ENCODE measurements at regions not wholly inside any gene's neighbourhood (a gene's known extent, or its start where the extent isn't known, plus 50 kb on each side); places are given as distances from the start of the nearest gene placed in this dataset.
A peak's percentile ranks its signal among the peaks of the same experiment; 100 is the strongest.
"Not testable (repeated sequence)": the region's sequence is repeated elsewhere in the genome, so short reads cannot be mapped to it uniquely, and the experiment has no call there.

GRCh38 chr11:43164831-43165230 is 147.0 kb upstream of the API5 start:
- no peak for TF ChIP-seq CTCF (IDR thresholded peaks at IDR 0.05; ENCODE audit: poor library complexity, severe bottlenecking)
- H3K36me3 ChIP-seq (ENCODE audit: low read depth) = no peaks in the 10 kb centered on the region
- H3K9me3 ChIP-seq (ENCODE audit: severe bottlenecking) = no peaks in the 10 kb centered on the region
- H3K4me1 ChIP-seq (ENCODE audit: insufficient read depth, poor library complexity, severe bottlenecking) = no peaks in the 10 kb centered on the region
- ATAC-seq (ENCODE audit: low read depth) = no peak
- no peaks in the 10 kb centered on the region for H3K27me3 ChIP-seq (ENCODE audit: insufficient read depth, poor library complexity, severe bottlenecking)
- H3K27ac ChIP-seq (ENCODE audit: poor library complexity, severe bottlenecking) = no peak overlapping the region
- H3K4me3 ChIP-seq (ENCODE audit: severe bottlenecking) = no peak overlapping the region
- DNase-seq (ENCODE audit: low spot score) = no peak

GRCh38 chr11:43165393-43165792 is 146.4 kb upstream of the API5 start:
- H3K4me1 ChIP-seq (ENCODE audit: insufficient read depth, poor library complexity, severe bottlenecking); ATAC-seq (ENCODE audit: low read depth); H3K27ac ChIP-seq (ENCODE audit: poor library complexity, severe bottlenecking); H3K36me3 ChIP-seq (ENCODE audit: low read depth); H3K4me3 ChIP-seq (ENCODE audit: severe bottlenecking); DNase-seq (ENCODE audit: low spot score); H3K27me3 ChIP-seq (ENCODE audit: insufficient read depth, poor library complexity, severe bottlenecking); H3K9me3 ChIP-seq (ENCODE audit: severe bottlenecking): not testable (repeated sequence)
- peak; percentile 35 for TF ChIP-seq CTCF (IDR thresholded peaks at IDR 0.05; ENCODE audit: poor library complexity, severe bottlenecking)

GRCh38 chr11:43168241-43168640 is 143.6 kb upstream of the API5 start:
- ATAC-seq (ENCODE audit: low read depth); H3K4me1 ChIP-seq (ENCODE audit: insufficient read depth, poor library complexity, severe bottlenecking); DNase-seq (ENCODE audit: low spot score); H3K27ac ChIP-seq (ENCODE audit: poor library complexity, severe bottlenecking); H3K27me3 ChIP-seq (ENCODE audit: insufficient read depth, poor library complexity, severe bottlenecking); H3K36me3 ChIP-seq (ENCODE audit: low read depth); H3K9me3 ChIP-seq (ENCODE audit: severe bottlenecking); H3K4me3 ChIP-seq (ENCODE audit: severe bottlenecking): not testable (repeated sequence)

- TF ChIP-seq CTCF (IDR thresholded peaks at IDR 0.05; ENCODE audit: poor library complexity, severe bottlenecking) = no peak
- no peaks in the 10 kb centered on the region for H3K36me3 ChIP-seq (ENCODE audit: low read depth)
- H3K9me3 ChIP-seq (ENCODE audit: severe bottlenecking) = no peaks in the 10 kb centered on the region
- no peaks in the 10 kb centered on the region for H3K27me3 ChIP-seq (ENCODE audit: insufficient read depth, poor library complexity, severe bottlenecking)
- H3K27ac ChIP-seq (ENCODE audit: poor library complexity, severe bottlenecking) = no peak overlapping the region
- H3K4me1 ChIP-seq (ENCODE audit: insufficient read depth, poor library complexity, severe bottlenecking) = no peaks in the 10 kb centered on the region
- ATAC-seq (ENCODE audit: low read depth) (no peak), DNase-seq (ENCODE audit: low spot score) (no peak)
- H3K4me3 ChIP-seq (ENCODE audit: severe bottlenecking) = no peak overlapping the region
These were observed 139.3 kb upstream of the API5 start for GRCh38 chr11:43172477-43172876.

GRCh38 chr11:43177975-43178374 is 133.8 kb upstream of the API5 start:
- H3K27me3 ChIP-seq (ENCODE audit: insufficient read depth, poor library complexity, severe bottlenecking) = no peaks in the 10 kb centered on the region
- no peak overlapping the region for H3K27ac ChIP-seq (ENCODE audit: poor library complexity, severe bottlenecking)
- no peak for ATAC-seq (ENCODE audit: low read depth)
- no peaks in the 10 kb centered on the region for H3K9me3 ChIP-seq (ENCODE audit: severe bottlenecking)
- H3K4me3 ChIP-seq (ENCODE audit: severe bottlenecking) = no peak overlapping the region
- DNase-seq (ENCODE audit: low spot score) = no peak
- no peak for TF ChIP-seq CTCF (IDR thresholded peaks at IDR 0.05; ENCODE audit: poor library complexity, severe bottlenecking)
- H3K4me1 ChIP-seq (ENCODE audit: insufficient read depth, poor library complexity, severe bottlenecking) = no peaks in the 10 kb centered on the region
- no peaks in the 10 kb centered on the region for H3K36me3 ChIP-seq (ENCODE audit: low read depth)

- H3K27ac ChIP-seq (ENCODE audit: poor library complexity, severe bottlenecking); H3K4me3 ChIP-seq (ENCODE audit: severe bottlenecking); H3K27me3 ChIP-seq (ENCODE audit: insufficient read depth, poor library complexity, severe bottlenecking); DNase-seq (ENCODE audit: low spot score); H3K9me3 ChIP-seq (ENCODE audit: severe bottlenecking); ATAC-seq (ENCODE audit: low read depth); H3K36me3 ChIP-seq (ENCODE audit: low read depth); H3K4me1 ChIP-seq (ENCODE audit: insufficient read depth, poor library complexity, severe bottlenecking): not testable (repeated sequence)
These were observed 117.3 kb upstream of the API5 start for GRCh38 chr11:43194459-43194858.
